B cell (primary cell): ENCODE measurements at regions not wholly inside any gene's neighbourhood (a gene's known extent, or its start where the extent isn't known, plus 50 kb on each side); places are given as distances from the start of the nearest gene placed in this dataset.

Experiments used
- ATAC-seq: fragments of 200-7000 bp; cut with Tn5 transposase; one replicate; pipeline ENCODE4 v1.10.0; 2021; ENCODE audit warnings: low read depth, mild to moderate bottlenecking, moderate number of reproducible peaks, moderate library complexity
- CTCF ChIA-PET: fragments of 350-600 bp; sonication (Branson Sonifier 250); formaldehyde crosslinking; loops from one replicate; lab custom pipeline; 2021; ENCODE audit warnings: antibody characterized with exemption, inconsistent platforms; lab: Charles Lee
- POLR2A ChIA-PET: fragments of 350-600 bp; sonication (Branson Sonifier 250); formaldehyde crosslinking; loops from one replicate; lab custom pipeline; 2021; ENCODE audit warnings: antibody characterized with exemption; lab: Charles Lee
- DNase-seq: peaks from one replicate; pipeline ENCODE4 v3.0.0; 2013
- H2AFZ ChIP-seq: 2 replicates; pipeline ENCODE4 v1.6.1; 2012; ENCODE audit warnings: mild to moderate bottlenecking, low read depth, low read length; ENCODE audit not compliant: insufficient read depth, poor library complexity, severe bottlenecking
- H3K27ac ChIP-seq, 2 donors: 1 replicate in 1 of 2; 2 replicates in 1 of 2; pipeline ENCODE4 v1.5.1; 2012 to 2013; ENCODE audit warnings: low read length in 2 of 2, mild to moderate bottlenecking in 2 of 2, moderate library complexity in 1 of 2
- H3K27me3 ChIP-seq, 4 experiments: fragments of 200-600 bp in 1 of 4; sonication (generic) in 1 of 4; replicated peaks in 1 of 4; 1 replicate in 2 of 4; 2 replicates in 2 of 4; pipeline versions ENCODE4 v1.6.1 to v1.7.0; 2013 to 2016; ENCODE audit warnings: low read length in 3 of 4, mild to moderate bottlenecking in 2 of 4, mixed read lengths in 1 of 4, moderate library complexity in 1 of 4; ENCODE audit not compliant: insufficient read depth in 4 of 4, control insufficient read depth in 3 of 4; ENCODE audit errors: control extremely low read depth in 1 of 4
- H3K36me3 ChIP-seq, 2 experiments: replicated peaks in 1 of 2; 1 replicate in 1 of 2; 2 replicates in 1 of 2; pipeline versions ENCODE4 v1.6.1 to v1.7.1; 2013; ENCODE audit warnings: low read length in 1 of 2; ENCODE audit not compliant: insufficient read depth in 2 of 2, control insufficient read depth in 1 of 2; ENCODE audit errors: control extremely low read depth in 1 of 2, extremely low read depth in 1 of 2
- H3K4me1 ChIP-seq, 2 donors: fragments of 200-600 bp in 1 of 2; sonication (generic) in 1 of 2; 1 replicate in 1 of 2; 2 replicates in 1 of 2; pipeline versions ENCODE4 v1.5.1 to v1.6.1; 2013 to 2017; ENCODE audit warnings: low read length in 2 of 2; ENCODE audit not compliant: control insufficient read depth in 2 of 2, insufficient read depth in 2 of 2
- H3K4me2 ChIP-seq: replicated peaks from 2 replicates; pipeline ENCODE3; 2012; ENCODE audit warnings: mild to moderate bottlenecking, low read depth, low read length; ENCODE audit not compliant: poor library complexity, severe bottlenecking
- H3K4me3 ChIP-seq, 5 experiments: fragments of 200-600 bp in 1 of 5; sonication (generic) in 1 of 5; 1 replicate in 3 of 5; 2 replicates in 2 of 5; pipeline versions ENCODE4 v1.5.1 to v1.7.0; 2011 to 2016; ENCODE audit warnings: low read length in 4 of 5, mild to moderate bottlenecking in 4 of 5, low read depth in 2 of 5, control low read depth in 1 of 5, moderate library complexity in 1 of 5; ENCODE audit not compliant: insufficient read depth in 1 of 5; ENCODE audit errors: control extremely low read depth in 1 of 5, extremely low read depth in 1 of 5
- H3K79me2 ChIP-seq: fragments of 200-600 bp; sonication (generic); one replicate; pipeline ENCODE4 v1.6.0; 2016; ENCODE audit warnings: low read length; ENCODE audit not compliant: control insufficient read depth, insufficient read depth
- H3K9ac ChIP-seq: fragments of 200-600 bp; sonication (generic); 2 replicates; pipeline ENCODE4 v1.6.1; 2017; ENCODE audit warnings: mild to moderate bottlenecking, low read length, moderate library complexity
- H3K9me3 ChIP-seq, 3 donors: one replicate each; pipeline versions ENCODE4 v1.6.1 to v1.7.1; 2013; ENCODE audit warnings: low read length in 2 of 3; ENCODE audit not compliant: control insufficient read depth in 2 of 3, insufficient read depth in 1 of 3; ENCODE audit errors: control extremely low read depth in 1 of 3
- H4K20me1 ChIP-seq: 2 replicates; pipeline ENCODE4 v1.6.0; 2012; ENCODE audit warnings: mild to moderate bottlenecking, low read length; ENCODE audit not compliant: insufficient read depth, control insufficient read depth, poor library complexity, severe bottlenecking
- H3K27ac Mint-ChIP-seq: one replicate; pipeline ENCODE4 v1.8.0; 2021; ENCODE audit warnings: mixed read lengths
- H3K27me3 Mint-ChIP-seq: one replicate; pipeline ENCODE4 v1.8.0; 2021; ENCODE audit warnings: mixed read lengths
- H3K4me1 Mint-ChIP-seq: one replicate; pipeline ENCODE4 v1.8.0; 2021; ENCODE audit warnings: mixed read lengths
- H3K4me3 Mint-ChIP-seq: one replicate; pipeline ENCODE4 v1.8.0; 2021; ENCODE audit warnings: mixed read lengths
- H3K9me3 Mint-ChIP-seq: one replicate; pipeline ENCODE4 v1.8.0; 2022; ENCODE audit warnings: mixed read lengths; ENCODE audit not compliant: insufficient read depth
- EZH2 ChIP-seq: IDR thresholded peaks from 2 replicates; pipeline ENCODE4 v1.6.1; 2012; ENCODE audit warnings: borderline replicate concordance, low read depth, mild to moderate bottlenecking, moderate library complexity, low read length; ENCODE audit not compliant: insufficient read depth, poor library complexity, severe bottlenecking
- WGBS: methylation state at CpG from one replicate; pipeline ENCODE4 v1.1.5; 2013; ENCODE audit warnings: missing lambda C conversion rate; ENCODE audit not compliant: insufficient coverage; 5-methylcytosine and 5-hydroxymethylcytosine counted together
- intact Hi-C: fragments of 100-400 bp; cut with micrococcal nuclease; formaldehyde crosslinking; loops from one replicate; pipeline ENCODE4 v1.10.0; 2022
- TF ChIP-seq, protein P1 (sequence below): fragments of 200-600 bp; IDR thresholded peaks from one replicate; pipeline ENCODE4 v1.8.0; 2022; ENCODE audit warnings: antibody characterized with exemption, mild to moderate bottlenecking

DNA sequence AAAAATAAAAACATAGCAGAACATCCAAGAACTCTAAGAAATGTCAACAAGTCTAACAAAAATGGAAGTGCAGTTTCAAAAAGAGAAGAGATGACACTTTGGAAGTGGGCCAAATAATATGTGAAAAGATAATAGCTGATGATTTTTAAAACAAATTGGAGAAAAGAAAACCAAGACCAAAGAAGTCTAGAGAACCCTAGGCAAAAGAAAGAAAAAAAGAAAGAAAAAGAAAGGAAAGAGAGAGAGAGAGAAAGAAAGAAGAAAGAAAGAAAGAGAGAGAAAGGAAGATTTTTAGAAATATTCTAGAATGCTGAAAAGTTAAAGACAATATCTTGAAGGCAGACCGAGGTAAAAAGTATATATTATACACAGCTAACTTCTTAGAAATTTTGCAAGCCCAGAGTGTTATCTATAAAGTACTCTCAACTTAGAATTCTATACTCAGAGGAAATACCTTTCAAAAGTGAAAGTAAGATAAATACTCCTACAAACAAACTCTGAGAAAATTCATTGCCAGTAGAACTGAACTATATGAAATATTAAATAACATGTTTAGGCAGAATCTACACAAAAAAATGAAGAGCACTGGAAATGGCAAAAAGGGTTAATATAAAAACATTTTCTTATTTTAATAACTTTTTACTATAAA is 138.7 kb upstream of the SMIM30 start:
- H3K4me3 Mint-ChIP-seq = no peak overlapping the region
- no peaks in the 10 kb centered on the region for H3K36me3 ChIP-seq
- ChIA-PET CTCF (interaction anchor here (0.5 kb wide), 1 partner anchor 43 kb away, joined by 7 read pairs; no protein-coding TSS in a partner anchor), POLR2A (no interaction called here)
- no peak overlapping the region for H2AFZ ChIP-seq
- no peak overlapping the region for H3K27ac Mint-ChIP-seq
- no peak for ATAC-seq
- no peaks in the 10 kb centered on the region for H3K27me3 ChIP-seq
- intact Hi-C loops = no loop called here
- peaks cover 4% of the 10 kb centered on the region for H3K9me3 Mint-ChIP-seq
- H3K27me3 Mint-ChIP-seq = no peaks in the 10 kb centered on the region
- H3K4me2 ChIP-seq = no peak overlapping the region
- no peaks in the 10 kb centered on the region for H3K4me1 ChIP-seq
- H3K4me3 ChIP-seq = no peak overlapping the region
- no peaks in the 10 kb centered on the region for H4K20me1 ChIP-seq
- no peaks in the 10 kb centered on the region for H3K4me1 Mint-ChIP-seq
- H3K9me3 ChIP-seq = no peaks in the 10 kb centered on the region
- no peak overlapping the region for H3K27ac ChIP-seq
- H3K79me2 ChIP-seq = no peaks in the 10 kb centered on the region
- WGBS = no CpG with 5 or more reads among the region's 1 CpG
- TF ChIP-seq EZH2 = no peak
- TF ChIP-seq, protein P1, sequence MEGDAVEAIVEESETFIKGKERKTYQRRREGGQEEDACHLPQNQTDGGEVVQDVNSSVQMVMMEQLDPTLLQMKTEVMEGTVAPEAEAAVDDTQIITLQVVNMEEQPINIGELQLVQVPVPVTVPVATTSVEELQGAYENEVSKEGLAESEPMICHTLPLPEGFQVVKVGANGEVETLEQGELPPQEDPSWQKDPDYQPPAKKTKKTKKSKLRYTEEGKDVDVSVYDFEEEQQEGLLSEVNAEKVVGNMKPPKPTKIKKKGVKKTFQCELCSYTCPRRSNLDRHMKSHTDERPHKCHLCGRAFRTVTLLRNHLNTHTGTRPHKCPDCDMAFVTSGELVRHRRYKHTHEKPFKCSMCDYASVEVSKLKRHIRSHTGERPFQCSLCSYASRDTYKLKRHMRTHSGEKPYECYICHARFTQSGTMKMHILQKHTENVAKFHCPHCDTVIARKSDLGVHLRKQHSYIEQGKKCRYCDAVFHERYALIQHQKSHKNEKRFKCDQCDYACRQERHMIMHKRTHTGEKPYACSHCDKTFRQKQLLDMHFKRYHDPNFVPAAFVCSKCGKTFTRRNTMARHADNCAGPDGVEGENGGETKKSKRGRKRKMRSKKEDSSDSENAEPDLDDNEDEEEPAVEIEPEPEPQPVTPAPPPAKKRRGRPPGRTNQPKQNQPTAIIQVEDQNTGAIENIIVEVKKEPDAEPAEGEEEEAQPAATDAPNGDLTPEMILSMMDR = no peak
- no peak overlapping the region for H3K9ac ChIP-seq
- no peak for DNase-seq

DNA sequence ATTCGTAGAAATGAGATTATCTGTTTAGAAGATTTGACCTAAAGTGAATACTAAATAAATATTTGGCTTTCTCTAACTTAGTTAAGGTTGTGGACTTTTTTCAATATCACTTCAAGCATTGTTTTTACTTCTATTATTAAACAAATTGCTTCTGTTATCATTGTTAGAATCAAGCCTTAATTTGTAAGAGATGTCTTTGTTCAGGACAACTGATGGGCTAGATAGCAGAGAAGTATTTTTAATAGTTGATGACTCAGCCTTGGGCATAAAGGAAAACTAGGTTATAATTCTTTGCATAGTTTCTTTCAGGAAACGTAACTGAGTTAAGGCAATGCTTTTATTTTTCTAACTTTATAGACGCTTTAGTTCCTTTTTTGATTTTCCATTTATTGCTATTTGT is 128.8 kb upstream of the SMIM30 start:
- no CpG with 5 or more reads among the region's 3 CpGs for WGBS
- POLR2A ChIA-PET = no interaction called here
- Histone ChIP-seq H4K20me1 (no peaks in the 10 kb centered on the region), H3K4me3 (no peak overlapping the region), H3K9me3 (no peaks in the 10 kb centered on the region), H3K36me3 (no peaks in the 10 kb centered on the region), H3K27ac (no peak overlapping the region), H3K79me2 (no peaks in the 10 kb centered on the region), H3K9ac (no peak overlapping the region), H2AFZ (no peak overlapping the region), H3K27me3 (no peaks in the 10 kb centered on the region), H3K4me2 (no peak overlapping the region), H3K4me1 (no peaks in the 10 kb centered on the region)
- Mint-ChIP-seq H3K27me3 (no peaks in the 10 kb centered on the region), H3K27ac (no peak overlapping the region), H3K9me3 (peaks cover 4% of the 10 kb centered on the region), H3K4me1 (no peaks in the 10 kb centered on the region), H3K4me3 (no peak overlapping the region)
- TF ChIP-seq EZH2 = no peak
- TF ChIP-seq, protein P1 = no peak
- intact Hi-C loops = no loop called here
- ATAC-seq (no peak), DNase-seq (no peak)
- CTCF ChIA-PET = no interaction called here
